GM18951 (cell line): ENCODE measurements at regions not wholly inside any gene's neighbourhood (a gene's known extent, or its start where the extent isn't known, plus 50 kb on each side); places are given as distances from the start of the nearest gene placed in this dataset.

Experiments
- POLR2A ChIP-seq: IDR thresholded peaks from 4 replicates; pipeline ENCODE4 v1.6.1; 2011; ENCODE audit warnings: mild to moderate bottlenecking; ENCODE audit not compliant: insufficient read length, insufficient read depth; ENCODE audit errors: extremely low read depth
- in situ Hi-C: fragments of 300-500 bp; cut with MboI; formaldehyde crosslinking; loops from one replicate; pipeline ENCODE4 v1.12.0; 2022; ENCODE audit warnings: low sequenced_read_pairs, mixed read lengths, inconsistent platforms; ENCODE audit not compliant: unreplicated experiment

DNA sequence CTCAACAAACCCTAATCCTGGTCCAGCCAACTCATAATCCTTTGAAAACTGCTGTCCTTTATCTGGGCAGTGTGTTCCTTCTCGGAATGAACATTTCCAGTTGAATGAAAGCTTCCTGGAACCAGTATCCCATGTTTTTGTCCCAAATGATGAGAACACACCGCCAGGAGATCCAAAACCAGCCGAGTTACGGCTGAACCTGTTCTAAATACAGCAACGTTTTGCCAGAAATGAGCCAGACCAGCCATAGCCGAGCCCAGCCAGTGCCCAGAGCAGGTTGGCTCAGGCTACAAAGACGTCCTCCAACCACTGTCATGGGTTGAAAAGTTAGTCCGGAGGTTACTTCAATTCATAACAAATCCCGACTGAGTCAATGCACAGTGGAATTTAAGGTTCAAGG, 67.6 kb upstream of the FOXF1 start:
- TF ChIP-seq POLR2A: no peak
- in situ Hi-C loops: no loop called here

GRCh38 chr16:86443508-86444147, 66.7 kb upstream of the FOXF1 start:
- in situ Hi-C loops: no loop called here
- no peak for TF ChIP-seq POLR2A

DNA sequence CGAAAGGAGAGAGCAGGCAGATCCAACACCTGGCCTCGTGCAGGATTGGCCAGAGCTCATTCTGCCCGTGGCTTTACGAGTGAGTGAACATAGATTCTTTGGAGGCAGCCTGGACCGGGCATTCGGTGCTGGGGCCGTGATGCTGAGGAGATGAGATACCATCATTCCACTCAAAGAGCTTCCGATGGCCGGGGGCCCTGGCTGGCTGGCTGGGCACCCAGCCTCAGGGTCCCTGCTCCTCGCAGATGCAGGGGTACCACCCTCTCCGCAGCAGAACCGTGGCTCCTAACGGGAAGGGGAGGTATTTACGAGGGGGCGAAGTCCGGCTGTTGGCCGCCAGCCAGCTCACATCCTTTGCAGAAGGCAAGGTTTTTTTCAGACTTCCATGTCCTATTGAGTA, 66.1 kb upstream of the FOXF1 start:
- in situ Hi-C loops: no loop called here
- TF ChIP-seq POLR2A: no peak

DNA sequence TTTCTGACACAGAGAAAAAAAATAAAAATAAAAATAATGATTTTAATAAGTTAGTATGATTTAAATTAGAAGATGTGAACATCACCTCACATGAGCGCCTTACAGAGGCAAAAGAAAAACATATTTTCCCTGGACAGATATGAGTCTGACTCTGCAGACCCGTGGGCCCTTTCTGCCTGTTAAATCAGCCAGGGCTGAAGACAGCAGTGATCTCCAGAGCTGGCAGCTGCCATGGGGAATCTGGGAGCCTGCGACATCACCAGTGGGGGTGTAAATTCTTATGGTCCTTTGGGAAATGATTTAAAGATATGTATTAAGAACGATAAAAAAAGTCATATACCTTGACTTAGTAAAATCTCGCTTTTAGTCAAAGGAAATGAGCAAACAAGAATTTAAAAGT, 65.7 kb upstream of the FOXF1 start:
- TF ChIP-seq POLR2A: no peak

GRCh38 chr16:86446279-86446678, 64.0 kb upstream of the FOXF1 start:
- TF ChIP-seq POLR2A: no peak
- in situ Hi-C loops: no loop called here

More for the DNA sequence above, 65.7 kb upstream of the FOXF1 start:
- in situ Hi-C loops: no loop called here

- in situ Hi-C loops: no loop called here
- TF ChIP-seq POLR2A: no peak
These were observed 63.1 kb upstream of the FOXF1 start for GRCh38 chr16:86447228-86447627.

- no peak for TF ChIP-seq POLR2A
- in situ Hi-C loops: no loop called here
These were observed 61.9 kb upstream of the FOXF1 start for GRCh38 chr16:86448306-86448890.

DNA sequence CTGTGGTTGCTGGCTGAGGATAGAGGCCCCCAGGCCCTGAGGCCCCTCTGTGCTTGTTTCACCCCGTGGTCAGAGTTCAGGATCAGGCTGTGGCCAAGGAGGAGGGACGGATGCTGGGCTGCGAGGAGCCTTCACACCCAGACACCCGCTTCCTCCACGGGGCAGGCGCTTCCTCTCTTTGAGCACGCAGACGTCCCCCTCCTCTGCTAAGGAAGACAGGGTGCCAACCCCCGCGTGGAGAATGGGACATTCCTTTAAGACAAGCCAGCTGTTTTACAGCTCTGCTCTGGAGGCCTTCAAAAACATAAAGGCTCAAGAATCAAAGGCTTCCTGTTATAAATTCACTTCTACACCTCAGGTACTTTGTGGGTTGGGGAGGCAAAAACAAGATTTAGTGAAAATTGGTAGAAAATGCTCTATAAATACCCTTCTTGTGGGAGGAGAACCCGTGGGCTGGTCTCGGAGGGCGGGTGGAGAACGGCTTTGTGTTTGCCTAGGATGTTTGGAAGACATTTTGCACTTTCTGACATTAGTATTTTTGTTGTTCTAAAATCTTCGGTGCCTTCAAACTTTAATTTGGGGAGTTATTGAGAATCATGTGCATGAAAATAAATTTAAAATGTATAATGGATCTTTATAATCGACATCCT, 60.8 kb upstream of the FOXF1 start:
- no peak for TF ChIP-seq POLR2A
- in situ Hi-C loops: no loop called here

DNA sequence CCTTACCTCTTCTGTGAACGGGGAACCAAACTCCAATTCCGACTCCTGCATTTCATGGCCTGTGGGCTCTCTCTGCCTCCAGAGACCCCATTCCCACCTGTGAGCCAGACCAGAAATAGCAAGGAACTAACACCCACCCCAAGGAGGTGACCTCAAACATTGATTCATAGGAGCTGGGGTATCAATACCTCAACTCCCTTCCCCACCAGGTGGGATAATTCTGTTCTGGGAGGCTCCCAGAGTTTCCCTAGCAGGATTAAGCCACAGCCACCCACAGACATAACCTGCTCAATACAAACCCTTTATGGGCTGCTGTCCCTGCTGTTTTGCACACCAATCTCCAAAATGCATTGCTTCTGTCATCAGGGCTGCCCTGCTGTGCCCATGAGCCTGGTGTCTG, 59.6 kb upstream of the FOXF1 start:
- TF ChIP-seq POLR2A: no peak
- in situ Hi-C loops: no loop called here

- in situ Hi-C loops: no loop called here
- no peak for TF ChIP-seq POLR2A
These were observed 57.9 kb upstream of the FOXF1 start for GRCh38 chr16:86452451-86452850.

- no peak for TF ChIP-seq POLR2A
- in situ Hi-C loops: no loop called here
These were observed 55.2 kb upstream of the FOXF1 start for GRCh38 chr16:86455116-86455515.

- TF ChIP-seq POLR2A: no peak
- in situ Hi-C loops: no loop called here
These were observed 54.7 kb upstream of the FOXF1 start for GRCh38 chr16:86455640-86456039.

GRCh38 chr16:86457501-86458148, 52.7 kb upstream of the FOXF1 start:
- TF ChIP-seq POLR2A: no peak
- in situ Hi-C loops: no loop called here
